Activated CD8-positive, alpha-beta memory T cell treated with anti-CD3 and anti-CD28 coated beads, Interleukin-2, amount 10 ng/mL, durations not matched to agents 7 days and 5 days (primary cell): ENCODE measurements at regions not wholly inside any gene's neighbourhood (a gene's known extent, or its start where the extent isn't known, plus 50 kb on each side); places are given as distances from the start of the nearest gene placed in this dataset.

Experiments used
- ATAC-seq: fragments of 150-1000 bp; cut with Tn5 transposase; one replicate; pipeline ENCODE4 v1.10.0; 2021; ENCODE audit warnings: moderate library complexity
- CTCF ChIA-PET: fragments of 350-600 bp; sonication (Branson Sonifier 250); formaldehyde crosslinking; loops from one replicate; lab custom pipeline; 2021; ENCODE audit warnings: antibody characterized with exemption; lab: Charles Lee
- DNase-seq: peaks from one replicate; pipeline ENCODE4 v3.0.0-alpha.2; 2020
- H3K27ac Mint-ChIP-seq: one replicate; pipeline ENCODE4 v1.8.0; 2021; ENCODE audit warnings: mild to moderate bottlenecking, mixed read lengths
- H3K27me3 Mint-ChIP-seq: one replicate; pipeline ENCODE4 v1.8.0; 2021; ENCODE audit warnings: mixed read lengths
- H3K36me3 Mint-ChIP-seq: one replicate; pipeline ENCODE4 v1.8.0; 2021; ENCODE audit warnings: mild to moderate bottlenecking, mixed read lengths
- H3K4me1 Mint-ChIP-seq: one replicate; pipeline ENCODE4 v1.8.0; 2021; ENCODE audit warnings: mixed read lengths
- H3K4me3 Mint-ChIP-seq: one replicate; pipeline ENCODE4 v1.8.0; 2021; ENCODE audit warnings: mild to moderate bottlenecking, moderate library complexity, mixed read lengths
- H3K9me3 Mint-ChIP-seq: one replicate; pipeline ENCODE4 v1.8.0; 2022; ENCODE audit warnings: low read depth, mixed read lengths

- DNase-seq: peak; percentile 73
Measured at GRCh38 chr2:207241198-207241597, 75.5 kb upstream of the KLF7 start.

DNA sequence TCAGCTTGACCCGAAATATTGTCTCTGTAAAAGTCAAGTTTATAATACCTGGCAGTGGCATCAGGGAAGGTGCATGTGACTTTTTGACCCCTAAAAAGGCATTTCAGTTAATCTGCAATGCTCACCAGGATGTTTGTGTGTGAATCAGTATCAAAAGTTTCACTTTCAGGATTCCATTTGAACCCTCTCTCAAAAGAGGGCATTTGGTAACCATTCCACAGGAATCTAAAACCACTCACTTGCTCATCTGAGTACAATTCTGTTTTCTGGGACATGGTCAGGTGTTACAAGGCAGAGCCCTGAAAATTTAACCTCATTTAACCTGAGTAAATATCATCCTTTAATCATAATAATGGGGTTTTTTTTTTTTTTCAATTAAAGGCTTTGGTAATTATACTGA lies 77.9 kb upstream of the KLF7 start:
- Mint-ChIP-seq H3K27me3 (peaks cover 4% of the 10 kb centered on the region), H3K9me3 (no peaks in the 10 kb centered on the region), H3K4me1 (peaks cover 19% of the 10 kb centered on the region), H3K36me3 (no peaks in the 10 kb centered on the region), H3K27ac (no peak overlapping the region), H3K4me3 (no peak overlapping the region)
- no peak for DNase-seq
- no peak for ATAC-seq
- CTCF ChIA-PET: interaction anchor here (0.5 kb wide), 1 partner anchor 95 kb away, joined by 3 read pairs; no protein-coding TSS in a partner anchor

More at GRCh38 chr2:207241198-207241597, 75.5 kb upstream of the KLF7 start:
- peak; percentile 75 for ATAC-seq
- no peak overlapping the region for H3K4me3 Mint-ChIP-seq
- CTCF ChIA-PET: no interaction called here
- H3K27me3 Mint-ChIP-seq: peaks cover 4% of the 10 kb centered on the region
- H3K4me1 Mint-ChIP-seq: peaks cover 19% of the 10 kb centered on the region
- no peak overlapping the region for H3K27ac Mint-ChIP-seq
- no peaks in the 10 kb centered on the region for H3K36me3 Mint-ChIP-seq
- peaks cover 2% of the 10 kb centered on the region for H3K9me3 Mint-ChIP-seq

DNA sequence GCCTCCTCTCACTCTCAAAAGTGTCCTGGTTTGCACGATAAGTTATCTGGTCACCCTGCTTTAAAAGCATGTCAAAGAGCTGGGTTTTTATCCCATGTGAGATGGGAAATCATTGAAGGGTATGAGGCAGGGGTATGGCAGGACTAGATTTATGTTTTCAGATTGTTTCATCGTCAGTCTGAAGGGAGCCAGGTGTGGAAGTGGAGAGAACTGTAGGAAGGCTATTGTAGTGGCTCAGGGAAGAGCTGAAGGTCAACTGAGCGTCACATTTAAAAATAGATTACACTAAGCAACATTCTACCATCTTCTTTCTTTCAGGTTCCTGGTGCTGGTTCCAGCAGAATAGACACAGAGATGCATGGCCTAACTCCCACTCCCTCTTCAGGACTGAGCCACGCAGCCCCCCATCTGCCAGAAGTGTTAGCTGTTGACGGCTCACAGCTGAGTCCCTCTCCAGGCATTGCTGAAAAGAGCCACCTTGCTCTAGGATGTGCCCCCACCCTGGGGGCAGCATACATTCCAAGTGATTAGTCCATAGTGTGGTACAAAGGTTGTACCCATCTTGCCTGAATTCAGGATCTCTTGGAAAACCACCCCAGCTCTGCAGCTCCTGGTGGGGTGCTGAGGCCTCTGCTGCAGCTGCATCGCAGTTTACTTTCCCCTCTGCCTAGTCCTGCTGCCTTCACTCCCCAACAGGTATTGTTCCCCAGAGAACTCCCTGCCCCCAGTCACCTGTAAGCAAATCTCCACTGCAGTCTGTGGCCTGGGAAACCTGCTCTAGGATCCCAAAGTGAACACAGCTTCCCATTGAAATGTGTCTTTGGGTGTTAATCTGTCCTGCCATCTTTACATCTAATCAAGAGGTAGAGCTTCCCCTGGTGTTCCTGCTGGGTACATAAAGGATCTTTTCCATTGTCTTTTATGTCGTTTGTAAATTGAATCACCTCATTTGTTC lies 79.5 kb upstream of the KLF7 start:
- CTCF ChIA-PET: no interaction called here
- Mint-ChIP-seq H3K9me3 (no peaks in the 10 kb centered on the region), H3K4me1 (peaks cover 15% of the 10 kb centered on the region), H3K27ac (no peak overlapping the region), H3K27me3 (peaks cover 4% of the 10 kb centered on the region), H3K36me3 (no peaks in the 10 kb centered on the region), H3K4me3 (no peak overlapping the region)
- ATAC-seq (no peak), DNase-seq (no peak)

- H3K27me3 Mint-ChIP-seq: peaks cover 9% of the 10 kb centered on the region
- no peaks in the 10 kb centered on the region for H3K9me3 Mint-ChIP-seq
- no peak overlapping the region for H3K27ac Mint-ChIP-seq
- no peak for DNase-seq
- no peak for ATAC-seq
- CTCF ChIA-PET: interaction anchor here (1.5 kb wide), 1 partner anchor 9 kb away, joined by 4 read pairs; no protein-coding TSS in a partner anchor
- no peak overlapping the region for H3K4me3 Mint-ChIP-seq
- peaks cover 21% of the 10 kb centered on the region for H3K4me1 Mint-ChIP-seq
- no peaks in the 10 kb centered on the region for H3K36me3 Mint-ChIP-seq
Measured at GRCh38 chr2:207248702-207249377, 83.1 kb upstream of the KLF7 start.

DNA sequence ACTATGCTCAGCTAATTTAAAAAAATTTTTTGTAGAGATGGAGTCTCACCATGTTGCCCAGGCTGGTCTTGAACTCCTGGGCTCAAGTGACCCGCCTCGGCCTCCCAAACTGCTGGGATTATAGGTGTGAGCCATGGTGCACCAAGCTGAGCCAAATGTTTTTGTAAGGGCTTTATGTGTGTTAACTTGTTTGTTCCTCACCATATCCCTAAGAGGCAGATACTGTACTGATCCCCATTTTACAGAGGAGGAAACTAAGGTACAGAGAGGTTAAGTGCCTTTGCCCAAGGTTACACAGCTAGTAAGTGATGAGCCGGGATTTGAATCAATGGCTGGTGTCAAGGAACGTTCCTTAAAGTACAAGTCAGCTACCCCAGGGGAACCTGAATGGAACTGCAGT lies 85.3 kb upstream of the KLF7 start:
- DNase-seq: no peak
- H3K27ac Mint-ChIP-seq: no peak overlapping the region
- H3K4me1 Mint-ChIP-seq: peaks cover 20% of the 10 kb centered on the region
- H3K4me3 Mint-ChIP-seq: no peak overlapping the region
- no peaks in the 10 kb centered on the region for H3K9me3 Mint-ChIP-seq
- CTCF ChIA-PET: no interaction called here
- no peak for ATAC-seq
- no peaks in the 10 kb centered on the region for H3K36me3 Mint-ChIP-seq
- H3K27me3 Mint-ChIP-seq: peaks cover 10% of the 10 kb centered on the region

DNA sequence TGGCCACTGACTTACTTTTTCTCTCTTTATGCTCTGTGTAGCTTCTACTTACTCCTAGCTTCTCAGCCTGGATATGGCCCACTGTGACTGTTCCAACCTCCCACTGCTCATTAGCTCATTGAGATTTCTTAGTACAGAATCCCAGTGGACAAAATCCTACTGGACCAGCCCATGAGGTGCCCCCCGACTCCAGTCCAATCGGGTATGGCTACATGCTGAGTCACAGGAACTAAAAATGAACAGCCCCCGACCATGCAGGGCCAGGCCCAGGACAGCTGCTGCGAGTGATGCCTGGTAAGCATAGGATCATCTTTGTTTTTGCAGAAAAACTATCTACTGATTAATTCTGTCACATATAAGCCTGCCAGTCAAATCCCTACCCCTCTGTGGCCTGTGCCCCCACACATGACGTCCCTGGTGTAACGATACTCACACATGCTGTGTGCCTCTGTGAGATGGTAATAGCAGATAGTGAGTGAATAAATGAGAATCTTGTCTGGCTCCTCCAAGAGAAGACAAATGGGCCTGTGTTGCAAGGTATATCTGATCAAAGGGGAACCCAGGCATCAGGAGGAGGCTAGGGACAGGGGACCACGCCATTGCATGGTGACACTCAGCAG lies 85.9 kb upstream of the KLF7 start:
- CTCF ChIA-PET: no interaction called here
- Mint-ChIP-seq H3K36me3 (no peaks in the 10 kb centered on the region), H3K4me3 (no peak overlapping the region), H3K27ac (no peak overlapping the region), H3K9me3 (no peaks in the 10 kb centered on the region), H3K27me3 (peaks cover 10% of the 10 kb centered on the region), H3K4me1 (peaks cover 20% of the 10 kb centered on the region)
- ATAC-seq (peak; percentile 49), DNase-seq (peak; percentile 49)

DNA sequence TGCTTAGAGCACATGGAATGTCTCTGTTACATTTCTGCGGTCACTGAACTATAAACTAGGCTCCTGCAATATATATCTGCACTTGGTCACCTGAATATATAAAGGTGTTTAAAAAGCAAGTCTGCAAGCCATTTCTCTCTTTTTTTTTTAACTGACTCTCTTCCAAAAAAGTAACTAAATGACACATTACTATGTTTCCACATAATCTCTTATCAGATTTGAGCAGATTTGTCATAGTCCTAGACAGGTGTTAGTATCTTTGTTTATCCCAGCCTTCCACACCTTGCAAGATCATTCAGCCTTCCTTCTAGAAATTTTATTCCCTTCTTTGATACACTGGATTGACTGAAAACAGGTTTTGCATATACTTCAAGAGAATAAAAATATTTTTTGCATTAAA lies 86.7 kb upstream of the KLF7 start:
- no peak overlapping the region for H3K27ac Mint-ChIP-seq
- CTCF ChIA-PET: no interaction called here
- H3K9me3 Mint-ChIP-seq: no peaks in the 10 kb centered on the region
- ATAC-seq (no peak), DNase-seq (no peak)
- peaks cover 10% of the 10 kb centered on the region for H3K27me3 Mint-ChIP-seq
- H3K4me3 Mint-ChIP-seq: no peak overlapping the region
- no peaks in the 10 kb centered on the region for H3K36me3 Mint-ChIP-seq
- H3K4me1 Mint-ChIP-seq: peaks cover 20% of the 10 kb centered on the region

DNA sequence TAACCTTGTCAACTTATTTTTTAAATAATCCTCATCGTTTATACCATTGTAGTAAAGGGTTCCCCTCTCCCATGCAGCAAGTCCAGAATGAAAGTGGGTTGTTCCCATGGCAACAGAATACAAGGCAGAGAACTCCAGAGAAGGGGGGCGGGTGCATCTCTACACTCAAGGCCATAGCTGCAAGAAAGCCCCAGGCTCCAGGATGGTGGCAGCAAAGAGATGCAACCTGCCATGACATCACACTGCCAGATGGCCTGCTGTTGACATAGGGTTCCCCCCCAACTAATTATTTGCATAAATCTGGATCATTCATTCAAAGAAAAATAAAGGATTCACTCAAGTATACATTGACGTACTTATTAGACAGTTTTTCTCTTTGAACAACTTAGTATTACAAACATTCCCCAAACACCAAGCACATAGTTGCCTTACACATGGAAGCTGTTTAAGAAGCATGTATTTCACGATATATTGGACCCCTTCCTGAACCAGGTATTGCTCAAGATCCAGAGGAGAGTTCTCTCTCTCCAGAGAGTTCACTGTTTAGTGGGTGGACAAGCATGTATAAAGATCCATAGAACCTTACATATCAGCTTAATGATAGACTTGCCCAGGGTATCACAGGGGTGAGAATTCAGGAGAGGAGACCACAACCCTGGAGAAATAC lies 87.4 kb upstream of the KLF7 start:
- Mint-ChIP-seq H3K4me1 (peaks cover 20% of the 10 kb centered on the region), H3K27ac (no peak overlapping the region), H3K36me3 (no peaks in the 10 kb centered on the region), H3K9me3 (no peaks in the 10 kb centered on the region), H3K27me3 (peaks cover 10% of the 10 kb centered on the region), H3K4me3 (no peak overlapping the region)
- CTCF ChIA-PET: no interaction called here
- DNase-seq: no peak
- ATAC-seq: no peak

DNA sequence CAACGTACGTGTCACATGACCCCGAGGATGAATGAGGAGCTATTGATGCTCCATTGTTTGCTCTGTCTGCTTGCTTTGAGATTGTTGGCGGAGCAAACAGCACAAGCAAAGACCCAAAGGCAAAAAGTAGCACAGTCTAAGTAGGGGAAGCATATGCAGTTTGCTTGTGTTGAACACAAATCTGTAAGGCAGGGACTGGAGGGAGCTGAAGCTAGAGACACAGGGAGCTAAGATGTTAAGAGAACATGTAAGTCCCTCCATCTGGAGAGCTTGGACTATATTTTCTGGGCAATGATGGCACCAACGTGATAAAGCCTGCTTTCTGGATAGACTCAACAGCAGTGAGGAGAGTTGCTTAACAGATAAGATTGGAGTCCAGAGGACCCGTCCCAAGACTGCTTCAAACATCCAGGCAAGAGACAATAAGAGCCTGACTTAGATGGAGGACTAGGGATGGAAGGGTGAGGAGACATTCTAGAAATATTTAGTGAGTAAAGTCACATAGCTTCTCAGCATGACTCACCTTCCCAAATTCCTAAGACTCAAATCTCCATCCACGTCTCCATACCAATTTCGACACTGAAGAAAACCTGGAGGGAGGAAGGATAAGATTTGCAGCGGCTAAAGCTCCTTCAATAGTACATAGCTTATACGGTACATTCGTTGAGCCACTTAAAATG lies 88.1 kb upstream of the KLF7 start:
- DNase-seq: no peak
- Mint-ChIP-seq H3K36me3 (no peaks in the 10 kb centered on the region), H3K27ac (no peak overlapping the region), H3K4me3 (no peak overlapping the region), H3K4me1 (peaks cover 19% of the 10 kb centered on the region), H3K27me3 (peaks cover 10% of the 10 kb centered on the region), H3K9me3 (no peaks in the 10 kb centered on the region)
- CTCF ChIA-PET: no interaction called here
- no peak for ATAC-seq

DNA sequence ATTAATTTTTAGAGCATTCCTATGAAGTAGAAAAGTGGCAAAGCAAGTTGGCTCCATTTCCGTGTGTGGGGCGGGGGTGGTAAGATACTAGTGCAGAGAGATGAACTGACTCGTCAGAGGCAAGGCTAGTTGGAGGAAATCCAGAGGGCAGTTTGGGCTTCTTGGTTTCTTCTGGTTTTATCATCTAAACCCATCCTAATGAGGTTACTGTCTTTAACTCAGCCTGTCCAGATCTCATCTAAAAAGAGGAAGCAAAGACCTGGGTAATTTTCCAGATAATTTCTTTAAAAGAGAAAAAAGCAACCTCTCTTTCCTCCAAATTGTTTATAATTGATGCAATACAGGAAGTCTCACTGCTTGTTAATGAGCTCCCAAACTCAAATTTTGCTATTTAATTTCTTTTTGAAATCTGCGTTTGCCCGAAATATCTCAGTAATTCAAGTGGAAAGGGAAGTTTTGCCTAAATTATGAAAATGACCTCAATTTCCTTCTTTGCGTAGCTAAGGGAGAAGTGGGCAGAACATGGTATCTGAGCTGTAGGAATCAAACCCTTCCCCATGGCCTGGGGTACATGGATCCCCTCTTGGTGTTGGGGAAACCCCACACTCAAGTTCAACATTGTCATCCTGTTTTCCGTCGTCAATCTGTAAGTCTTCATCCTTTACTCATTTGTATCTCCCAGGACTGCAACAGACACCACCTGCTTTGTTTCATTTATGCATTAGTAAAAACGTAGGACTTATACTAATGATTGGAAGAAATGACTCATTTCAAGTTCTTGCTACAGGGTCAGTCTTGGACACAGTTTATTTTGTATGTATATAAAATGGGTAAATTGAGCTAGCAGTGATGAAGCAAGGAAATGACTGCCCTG lies 89.1 kb upstream of the KLF7 start:
- H3K27ac Mint-ChIP-seq: no peak overlapping the region
- H3K4me1 Mint-ChIP-seq: peaks cover 18% of the 10 kb centered on the region
- no peaks in the 10 kb centered on the region for H3K9me3 Mint-ChIP-seq
- no peaks in the 10 kb centered on the region for H3K36me3 Mint-ChIP-seq
- DNase-seq (no peak), ATAC-seq (no peak)
- CTCF ChIA-PET: no interaction called here
- peaks cover 10% of the 10 kb centered on the region for H3K27me3 Mint-ChIP-seq
- H3K4me3 Mint-ChIP-seq: no peak overlapping the region

DNA sequence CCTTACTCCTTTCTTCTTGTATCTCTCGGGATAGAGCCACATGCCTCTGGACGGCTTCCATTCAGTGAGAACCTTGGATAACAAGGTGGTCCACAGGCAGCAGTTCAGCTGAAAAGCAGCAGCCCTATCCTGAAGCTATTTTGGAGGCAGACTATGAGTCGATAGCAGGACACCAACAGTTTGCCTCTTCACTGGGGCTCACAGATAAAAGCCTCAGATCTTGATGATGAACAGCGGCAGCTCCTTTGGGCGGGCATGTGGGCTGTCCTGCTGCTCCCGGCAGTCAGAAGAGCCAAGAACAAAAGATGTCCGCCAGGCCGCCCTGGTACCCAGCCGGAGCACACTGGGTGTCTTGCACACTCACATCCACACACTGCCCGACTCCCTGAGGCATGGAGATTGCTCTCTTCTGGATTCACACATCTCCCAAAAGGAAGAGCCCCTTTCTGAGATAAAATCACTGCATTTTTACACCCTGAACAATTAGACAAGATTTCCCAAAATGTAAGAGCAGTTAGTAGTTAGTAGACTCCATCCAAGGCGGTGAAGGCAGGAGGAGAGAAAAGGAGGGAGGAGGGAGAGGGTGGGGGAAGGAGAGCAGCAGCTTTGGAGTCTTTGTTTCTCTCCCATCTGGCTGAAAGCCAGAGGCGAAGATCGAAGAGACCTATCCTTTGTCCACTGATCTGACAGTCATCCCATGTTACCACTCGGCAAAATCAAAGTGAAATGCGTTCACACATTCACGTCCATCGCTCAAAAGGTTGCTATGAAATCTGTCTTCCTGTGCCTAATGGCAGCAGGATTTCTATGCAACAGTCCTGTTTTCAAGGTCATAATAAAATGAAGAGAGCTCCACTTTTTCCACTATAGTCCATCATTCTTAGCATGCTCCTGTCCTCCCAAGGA lies 90.1 kb upstream of the KLF7 start:
- no peak for ATAC-seq
- DNase-seq: no peak
- Mint-ChIP-seq H3K9me3 (no peaks in the 10 kb centered on the region), H3K4me1 (peaks cover 15% of the 10 kb centered on the region), H3K27me3 (peaks cover 15% of the 10 kb centered on the region), H3K36me3 (no peaks in the 10 kb centered on the region), H3K4me3 (no peak overlapping the region), H3K27ac (no peak overlapping the region)
- CTCF ChIA-PET: no interaction called here
